SK-N-SH treated with all-trans-retinoic acid at 6 μM for 48 hours (cell line): ENCODE measurements at regions not wholly inside any gene's neighbourhood (a gene's known extent, or its start where the extent isn't known, plus 50 kb on each side); places are given as distances from the start of the nearest gene placed in this dataset.

Source experiments
- ATAC-seq: fragments of 200-7000 bp; cut with Tn5 transposase; 3 replicates; pipeline ENCODE4 v1.9.1; 2020; ENCODE audit warnings: mild to moderate bottlenecking, moderate library complexity
- ARNTL ChIP-seq: fragments of 450-650 bp; formaldehyde crosslinking; IDR thresholded peaks from 2 replicates; pipeline ENCODE4 v1.5.0; 2020; ENCODE audit warnings: low read depth, mild to moderate bottlenecking, moderate library complexity, borderline replicate concordance
- CREB5 ChIP-seq: fragments of 250-450 bp; sonication (Bioruptor Pico); IDR thresholded peaks from 2 replicates; pipeline ENCODE4 v1.5.1; 2020; ENCODE audit warnings: low read depth, mild to moderate bottlenecking, moderate library complexity
- CSDC2 ChIP-seq: fragments of 250-450 bp; sonication (Bioruptor Pico); IDR thresholded peaks from 2 replicates; pipeline ENCODE4 v1.5.0; 2020; ENCODE audit warnings: mild to moderate bottlenecking, moderate library complexity
- CSRNP3 ChIP-seq: fragments of 250-450 bp; sonication (Bioruptor Pico); IDR thresholded peaks from 2 replicates; pipeline ENCODE4 v1.5.1; 2021; ENCODE audit warnings: mild to moderate bottlenecking, moderate library complexity
- ESRRG ChIP-seq: fragments of 250-450 bp; sonication (Bioruptor Pico); IDR thresholded peaks from 2 replicates; pipeline ENCODE4 v1.6.1; 2021; ENCODE audit warnings: mild to moderate bottlenecking
- GLIS3 ChIP-seq: fragments of 250-450 bp; sonication (Bioruptor Pico); IDR thresholded peaks from 2 replicates; pipeline ENCODE4 v1.5.0; 2020; ENCODE audit warnings: mild to moderate bottlenecking, moderate library complexity
- ISL1 ChIP-seq: fragments of 250-450 bp; sonication (Bioruptor Pico); IDR thresholded peaks from 2 replicates; pipeline ENCODE4 v2.1.2; 2022; ENCODE audit warnings: mild to moderate bottlenecking, moderate library complexity
- OSR1 ChIP-seq: fragments of 250-450 bp; sonication (Bioruptor Pico); IDR thresholded peaks from 2 replicates; pipeline ENCODE4 v1.8.0; 2022; ENCODE audit warnings: moderate library complexity, mild to moderate bottlenecking, inconsistent platforms
- PATZ1 ChIP-seq: fragments of 250-450 bp; sonication (Bioruptor Pico); IDR thresholded peaks from 2 replicates; pipeline ENCODE4 v1.8.0; 2020; ENCODE audit warnings: mild to moderate bottlenecking, moderate library complexity, borderline replicate concordance
- PPARA ChIP-seq: fragments of 250-450 bp; sonication (Bioruptor Pico); IDR thresholded peaks from 2 replicates; pipeline ENCODE4 v1.5.0; 2020; ENCODE audit warnings: mild to moderate bottlenecking, borderline replicate concordance
- RARB ChIP-seq: fragments of 250-450 bp; sonication (Bioruptor Pico); IDR thresholded peaks from 2 replicates; pipeline ENCODE4 v1.8.0; 2021; ENCODE audit warnings: mild to moderate bottlenecking, moderate library complexity
- SNAI2 ChIP-seq: fragments of 250-450 bp; sonication (Bioruptor Pico); IDR thresholded peaks from 2 replicates; pipeline ENCODE4 v1.5.0; 2020; ENCODE audit warnings: mild to moderate bottlenecking, moderate library complexity
- TCF4 ChIP-seq: fragments of 250-450 bp; sonication (Bioruptor Pico); IDR thresholded peaks from 2 replicates; pipeline ENCODE4 v1.8.0; 2021; ENCODE audit warnings: mild to moderate bottlenecking, moderate library complexity, borderline replicate concordance
- TOX ChIP-seq: fragments of 250-450 bp; sonication (Bioruptor Pico); IDR thresholded peaks from 2 replicates; pipeline ENCODE4 v1.8.0; 2021; ENCODE audit warnings: mild to moderate bottlenecking, moderate library complexity, borderline replicate concordance
- TSHZ2 ChIP-seq: fragments of 250-450 bp; sonication (Bioruptor Pico); IDR thresholded peaks from 2 replicates; pipeline ENCODE4 v1.5.0; 2020; ENCODE audit warnings: mild to moderate bottlenecking, moderate library complexity
- ZC3H10 ChIP-seq: fragments of 250-450 bp; sonication (Bioruptor Pico); IDR thresholded peaks from 2 replicates; pipeline ENCODE4 v1.5.1; 2021; ENCODE audit warnings: mild to moderate bottlenecking, moderate library complexity
- ZFP3 ChIP-seq: fragments of 250-450 bp; sonication (Bioruptor Pico); IDR thresholded peaks from 2 replicates; pipeline ENCODE4 v1.5.0; 2020; ENCODE audit warnings: mild to moderate bottlenecking, moderate library complexity
- ZFP30 ChIP-seq: fragments of 450-650 bp; formaldehyde crosslinking; IDR thresholded peaks from 2 replicates; pipeline ENCODE4 v1.5.0; 2022; ENCODE audit warnings: mild to moderate bottlenecking, moderate library complexity
- ZNF565 ChIP-seq: fragments of 450-650 bp; formaldehyde crosslinking; conservative IDR thresholded peaks from 2 replicates; pipeline ENCODE4 v1.5.0; 2020; ENCODE audit warnings: low read depth, mild to moderate bottlenecking, moderate library complexity
- ZNF70 ChIP-seq: fragments of 450-650 bp; formaldehyde crosslinking; IDR thresholded peaks from 2 replicates; pipeline ENCODE4 v1.5.0; 2020; ENCODE audit warnings: mild to moderate bottlenecking, moderate library complexity
- ZNF8 ChIP-seq: fragments of 450-650 bp; formaldehyde crosslinking; IDR thresholded peaks from 2 replicates; pipeline ENCODE4 v1.5.0; 2020; ENCODE audit warnings: mild to moderate bottlenecking, moderate library complexity

- TF ChIP-seq CREB5 (CRISPR knock-in tag) (no peak), ZFP30 (CRISPR knock-in tag) (no peak), PPARA (no peak), RARB (CRISPR knock-in tag) (no peak)
Observed at GRCh38 chr10:88209231-88209630, 345.8 kb downstream of the PTEN start (continued).

- TF ChIP-seq ISL1 (CRISPR knock-in tag) (no peak), GLIS3 (CRISPR knock-in tag) (no peak), PATZ1 (CRISPR knock-in tag) (no peak), ZFP3 (CRISPR knock-in tag) (no peak), SNAI2 (CRISPR knock-in tag) (no peak)
- no peak for ATAC-seq
Observed at GRCh38 chr10:88209837-88210561, 346.6 kb downstream of the PTEN start.

- no peak for ATAC-seq
- TF ChIP-seq CSRNP3 (CRISPR knock-in tag): no peak
- TF ChIP-seq PPARA: no peak
- TF ChIP-seq ESRRG (CRISPR knock-in tag): no peak
- TF ChIP-seq TCF4 (CRISPR knock-in tag): no peak
- no peak for TF ChIP-seq CSDC2 (CRISPR knock-in tag)
- TF ChIP-seq ISL1 (CRISPR knock-in tag): no peak
- TF ChIP-seq OSR1 (CRISPR knock-in tag): no peak
- TF ChIP-seq ZFP30 (CRISPR knock-in tag): no peak
- TF ChIP-seq PATZ1 (CRISPR knock-in tag): no peak
- no peak for TF ChIP-seq ZC3H10 (CRISPR knock-in tag)
- no peak for TF ChIP-seq ZNF8
- no peak for TF ChIP-seq ARNTL (CRISPR knock-in tag)
- TF ChIP-seq GLIS3 (CRISPR knock-in tag): no peak
- no peak for TF ChIP-seq RARB (CRISPR knock-in tag)
- TF ChIP-seq ZNF565 (CRISPR knock-in tag): no peak
- TF ChIP-seq ZNF70 (CRISPR knock-in tag): no peak
- TF ChIP-seq TOX (CRISPR knock-in tag): no peak
- TF ChIP-seq ZFP3 (CRISPR knock-in tag): no peak
- no peak for TF ChIP-seq TSHZ2
- no peak for TF ChIP-seq SNAI2 (CRISPR knock-in tag)
Observed at GRCh38 chr10:88211230-88211629, 347.8 kb downstream of the PTEN start.
